ENCODE measurements at regions not wholly inside any gene's neighbourhood (a gene's known extent, or its start where the extent isn't known, plus 50 kb on each side); places are given as distances from the start of the nearest gene placed in this dataset.

GRCh38 chr11:129698212-129698611 lies 117.4 kb upstream of the TMEM45B start:
- peaks cover 9% of the 10 kb centered on the region for H3K4me1 Mint-ChIP-seq (ENCODE audit: insufficient read depth, unreplicated experiment)
- H3K9me3 Mint-ChIP-seq (ENCODE audit: unreplicated experiment): no peaks in the 10 kb centered on the region
- BruUV-seq (replicated peaks): no TSS peak
- DNase-seq (ENCODE audit: unreplicated experiment): no peak
- no peak overlapping the region for H3K4me3 Mint-ChIP-seq (ENCODE audit: unreplicated experiment)
- H3K36me3 Mint-ChIP-seq (ENCODE audit: insufficient read depth, unreplicated experiment): no peaks in the 10 kb centered on the region
- POLR2A ChIA-PET: no interaction called here
- CTCF ChIA-PET: interaction anchor here (0.8 to 2.5 kb wide), 5 partner anchors 16 to 322 kb away, joined by 3 to 16 read pairs (median 4); partner anchors contain the start of gene BARX2
- intact Hi-C loops (cut with micrococcal nuclease): loop anchor here (5.0 kb wide), 1 partner anchor 336 kb away; no protein-coding TSS in a partner anchor
- H3K27ac Mint-ChIP-seq (ENCODE audit: low read depth, unreplicated experiment): no peak overlapping the region
- H3K27me3 Mint-ChIP-seq (ENCODE audit: insufficient read depth, unreplicated experiment): peaks cover 52% of the 10 kb centered on the region
- TF ChIP-seq, protein P1, sequence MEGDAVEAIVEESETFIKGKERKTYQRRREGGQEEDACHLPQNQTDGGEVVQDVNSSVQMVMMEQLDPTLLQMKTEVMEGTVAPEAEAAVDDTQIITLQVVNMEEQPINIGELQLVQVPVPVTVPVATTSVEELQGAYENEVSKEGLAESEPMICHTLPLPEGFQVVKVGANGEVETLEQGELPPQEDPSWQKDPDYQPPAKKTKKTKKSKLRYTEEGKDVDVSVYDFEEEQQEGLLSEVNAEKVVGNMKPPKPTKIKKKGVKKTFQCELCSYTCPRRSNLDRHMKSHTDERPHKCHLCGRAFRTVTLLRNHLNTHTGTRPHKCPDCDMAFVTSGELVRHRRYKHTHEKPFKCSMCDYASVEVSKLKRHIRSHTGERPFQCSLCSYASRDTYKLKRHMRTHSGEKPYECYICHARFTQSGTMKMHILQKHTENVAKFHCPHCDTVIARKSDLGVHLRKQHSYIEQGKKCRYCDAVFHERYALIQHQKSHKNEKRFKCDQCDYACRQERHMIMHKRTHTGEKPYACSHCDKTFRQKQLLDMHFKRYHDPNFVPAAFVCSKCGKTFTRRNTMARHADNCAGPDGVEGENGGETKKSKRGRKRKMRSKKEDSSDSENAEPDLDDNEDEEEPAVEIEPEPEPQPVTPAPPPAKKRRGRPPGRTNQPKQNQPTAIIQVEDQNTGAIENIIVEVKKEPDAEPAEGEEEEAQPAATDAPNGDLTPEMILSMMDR (IDR thresholded peaks at IDR 0.05; ENCODE audit: unreplicated experiment): no peak

DNA sequence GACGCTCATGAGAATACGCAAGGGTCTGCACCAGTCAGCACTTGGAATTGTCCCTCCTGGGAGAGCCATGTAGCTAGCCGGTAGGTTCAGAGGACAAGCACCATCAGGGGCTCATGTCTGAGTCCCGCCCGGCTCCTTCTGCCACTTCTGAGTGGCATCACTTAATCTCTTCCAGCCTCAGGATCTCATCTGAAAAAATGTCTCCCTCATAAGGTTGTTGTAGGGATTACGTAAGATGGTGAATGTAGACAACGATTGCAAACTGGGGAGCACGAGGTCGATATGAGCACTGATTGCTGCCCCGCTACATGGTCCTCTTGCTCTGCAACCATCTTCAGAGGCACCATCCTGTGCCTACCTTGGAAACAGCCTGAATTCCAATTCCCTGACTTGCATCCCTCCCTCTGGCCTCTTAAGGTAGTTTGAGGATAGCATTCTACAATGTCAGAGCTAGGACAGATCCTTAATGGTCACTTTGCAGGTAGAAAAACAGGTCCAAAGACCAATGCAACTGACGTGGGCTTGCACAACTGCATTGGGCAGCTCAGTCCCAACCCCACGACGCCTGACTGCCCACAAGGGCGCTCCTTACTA lies 115.8 kb upstream of the TMEM45B start:
- Mint-ChIP-seq H3K36me3 (ENCODE audit: insufficient read depth, unreplicated experiment) (no peaks in the 10 kb centered on the region), H3K27me3 (ENCODE audit: insufficient read depth, unreplicated experiment) (peaks cover 42% of the 10 kb centered on the region), H3K27ac (ENCODE audit: low read depth, unreplicated experiment) (no peak overlapping the region), H3K4me1 (ENCODE audit: insufficient read depth, unreplicated experiment) (peaks cover 25% of the 10 kb centered on the region), H3K4me3 (ENCODE audit: unreplicated experiment) (no peak overlapping the region), H3K9me3 (ENCODE audit: unreplicated experiment) (no peaks in the 10 kb centered on the region)
- intact Hi-C loops (cut with micrococcal nuclease): loop anchor here (5.0 kb wide), 1 partner anchor 338 kb away; no protein-coding TSS in a partner anchor
- no TSS peak for BruUV-seq (replicated peaks)
- TF ChIP-seq, protein P1 (IDR thresholded peaks at IDR 0.05; ENCODE audit: unreplicated experiment): peak; percentile 18
- no peak for DNase-seq (ENCODE audit: unreplicated experiment)
- ChIA-PET POLR2A (no interaction called here), CTCF (interaction anchor here (0.9 to 1.0 kb wide), 2 partner anchors 81 to 324 kb away, joined by 3 read pairs; partner anchors contain the start of gene BARX2)

DNA sequence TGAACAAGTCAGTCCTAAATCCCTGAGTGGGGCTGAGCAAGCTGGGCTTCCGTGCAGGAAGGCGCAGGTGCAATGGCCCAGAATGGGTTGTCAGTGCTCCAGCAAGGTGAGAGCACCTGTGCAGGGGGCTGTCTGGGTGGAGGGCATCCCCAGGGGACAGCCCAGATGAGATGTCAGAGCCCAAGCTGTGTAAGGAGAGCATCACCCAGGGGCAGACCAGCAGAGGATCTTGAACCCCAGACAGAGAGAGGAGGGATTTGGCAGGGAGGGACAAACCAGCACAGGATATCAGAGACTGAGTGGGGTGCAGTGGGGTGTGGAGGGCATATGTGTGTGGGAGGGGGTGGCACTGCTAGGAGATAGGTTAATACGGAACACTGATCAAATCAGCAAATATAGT lies 114.9 kb upstream of the TMEM45B start:
- no peaks in the 10 kb centered on the region for H3K36me3 Mint-ChIP-seq (ENCODE audit: insufficient read depth, unreplicated experiment)

GRCh38 chr11:129701706-129702105 lies 113.9 kb upstream of the TMEM45B start:
- BruUV-seq (replicated peaks): no TSS peak
- H3K27ac Mint-ChIP-seq (ENCODE audit: low read depth, unreplicated experiment): no peak overlapping the region
- H3K4me3 Mint-ChIP-seq (ENCODE audit: unreplicated experiment): no peak overlapping the region
- intact Hi-C loops (cut with micrococcal nuclease): no loop called here
- peaks cover 37% of the 10 kb centered on the region for H3K27me3 Mint-ChIP-seq (ENCODE audit: insufficient read depth, unreplicated experiment)
- no peaks in the 10 kb centered on the region for H3K9me3 Mint-ChIP-seq (ENCODE audit: unreplicated experiment)
- ChIA-PET CTCF (no interaction called here), POLR2A (no interaction called here)
- TF ChIP-seq, protein P1 (IDR thresholded peaks at IDR 0.05; ENCODE audit: unreplicated experiment): no peak
- no peak for DNase-seq (ENCODE audit: unreplicated experiment)
- H3K36me3 Mint-ChIP-seq (ENCODE audit: insufficient read depth, unreplicated experiment): no peaks in the 10 kb centered on the region
- H3K4me1 Mint-ChIP-seq (ENCODE audit: insufficient read depth, unreplicated experiment): peaks cover 26% of the 10 kb centered on the region

More for the DNA sequence above, 114.9 kb upstream of the TMEM45B start:
- H3K9me3 Mint-ChIP-seq (ENCODE audit: unreplicated experiment): no peaks in the 10 kb centered on the region
- POLR2A ChIA-PET: no interaction called here
- peaks cover 26% of the 10 kb centered on the region for H3K4me1 Mint-ChIP-seq (ENCODE audit: insufficient read depth, unreplicated experiment)
- CTCF ChIA-PET: interaction anchor here (0.6 kb wide), 1 partner anchor 264 kb away, joined by 3 read pairs; no protein-coding TSS in a partner anchor
- no peak overlapping the region for H3K27ac Mint-ChIP-seq (ENCODE audit: low read depth, unreplicated experiment)
- no peak for DNase-seq (ENCODE audit: unreplicated experiment)
- H3K27me3 Mint-ChIP-seq (ENCODE audit: insufficient read depth, unreplicated experiment): peaks cover 39% of the 10 kb centered on the region
- no peak overlapping the region for H3K4me3 Mint-ChIP-seq (ENCODE audit: unreplicated experiment)
- TF ChIP-seq, protein P1 (IDR thresholded peaks at IDR 0.05; ENCODE audit: unreplicated experiment): no peak
- no TSS peak for BruUV-seq (replicated peaks)
- intact Hi-C loops (cut with micrococcal nuclease): no loop called here

Data from MCF 10A (cell line).